ENCODE measurements at regions not wholly inside any gene's neighbourhood (a gene's known extent, or its start where the extent isn't known, plus 50 kb on each side); places are given as distances from the start of the nearest gene placed in this dataset.
"Not testable (repeated sequence)": the region's sequence is repeated elsewhere in the genome, so short reads cannot be mapped to it uniquely, and the experiment has no call there.

DNA sequence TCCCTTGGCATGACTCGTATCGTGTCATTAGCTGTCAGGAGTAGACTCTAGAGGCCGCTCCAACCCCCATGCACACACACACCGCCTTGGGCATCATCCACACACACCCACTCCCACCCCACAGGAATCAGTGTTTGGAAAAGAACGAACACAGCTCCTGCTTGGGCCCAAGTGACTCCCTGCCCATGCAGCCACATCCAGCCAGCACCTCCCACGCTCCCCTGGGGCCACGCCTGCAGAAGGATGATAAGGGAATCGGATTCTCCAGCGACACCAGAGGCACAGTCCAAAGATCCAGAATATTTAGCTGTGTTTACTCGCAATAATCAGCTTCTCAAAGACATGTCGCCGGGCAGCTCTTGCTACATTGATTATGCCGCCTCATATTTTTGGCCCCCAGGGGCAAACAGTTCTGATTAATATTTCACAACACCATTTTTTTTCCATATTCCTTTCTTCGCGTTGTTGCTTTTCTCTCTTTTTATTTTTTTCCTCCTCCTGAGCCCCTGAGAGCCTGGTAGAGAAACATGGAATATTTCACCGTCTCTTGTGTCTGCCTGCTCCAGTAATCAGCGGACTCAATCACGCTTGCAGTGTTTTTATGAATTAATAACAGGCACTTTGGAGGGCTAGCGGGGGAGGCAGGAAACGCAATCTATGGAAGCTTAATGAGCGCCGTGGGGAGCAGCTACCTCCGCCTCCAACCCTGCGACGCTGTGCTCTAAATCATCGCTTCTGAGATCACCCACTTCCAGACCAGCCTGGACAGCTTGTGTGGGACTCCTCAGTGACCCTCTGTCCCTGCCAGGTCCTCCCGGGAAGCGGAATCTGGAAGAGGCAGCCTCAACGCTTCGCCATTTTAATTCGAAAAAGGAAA, 221.4 kb downstream of the TLE3 start:
- no peak overlapping the region for H3K27ac Mint-ChIP-seq
- no peak overlapping the region for H3K4me3 Mint-ChIP-seq (ENCODE audit: low read depth)
- no peaks in the 10 kb centered on the region for H3K36me3 Mint-ChIP-seq (ENCODE audit: low read depth)
- intact Hi-C loops (cut with micrococcal nuclease): no loop called here
- DNase-seq (ENCODE audit: low spot score): no peak
- H3K9me3 Mint-ChIP-seq: peaks cover 14% of the 10 kb centered on the region
- H3K27me3 Mint-ChIP-seq (ENCODE audit: low read depth): peaks cover 9% of the 10 kb centered on the region
- H3K4me1 Mint-ChIP-seq (ENCODE audit: low read depth): no peaks in the 10 kb centered on the region

DNA sequence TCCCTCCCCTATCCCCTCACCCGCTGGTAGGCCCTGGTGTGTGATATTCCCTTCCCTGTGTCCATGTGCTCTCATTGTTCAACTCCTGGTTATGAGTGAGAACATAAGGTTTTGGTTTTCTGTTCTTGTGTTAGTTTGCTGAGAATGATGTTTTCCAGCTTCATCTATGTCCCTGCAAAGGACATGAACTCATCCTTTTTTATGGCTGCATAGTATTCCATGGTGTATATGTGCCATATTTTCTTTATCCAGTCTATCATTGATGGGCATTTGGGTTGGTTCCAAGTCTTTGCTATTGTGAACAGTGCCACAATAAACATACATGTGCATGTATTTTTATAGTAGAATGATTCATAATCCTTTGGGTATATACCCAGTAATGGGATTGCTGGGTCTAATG, 217.8 kb downstream of the TLE3 start:
- H3K4me1 Mint-ChIP-seq (ENCODE audit: low read depth); H3K4me3 Mint-ChIP-seq (ENCODE audit: low read depth); H3K27me3 Mint-ChIP-seq (ENCODE audit: low read depth); H3K36me3 Mint-ChIP-seq (ENCODE audit: low read depth); H3K27ac Mint-ChIP-seq; intact Hi-C loops (cut with micrococcal nuclease); H3K9me3 Mint-ChIP-seq; DNase-seq (ENCODE audit: low spot score): not testable (repeated sequence)

DNA sequence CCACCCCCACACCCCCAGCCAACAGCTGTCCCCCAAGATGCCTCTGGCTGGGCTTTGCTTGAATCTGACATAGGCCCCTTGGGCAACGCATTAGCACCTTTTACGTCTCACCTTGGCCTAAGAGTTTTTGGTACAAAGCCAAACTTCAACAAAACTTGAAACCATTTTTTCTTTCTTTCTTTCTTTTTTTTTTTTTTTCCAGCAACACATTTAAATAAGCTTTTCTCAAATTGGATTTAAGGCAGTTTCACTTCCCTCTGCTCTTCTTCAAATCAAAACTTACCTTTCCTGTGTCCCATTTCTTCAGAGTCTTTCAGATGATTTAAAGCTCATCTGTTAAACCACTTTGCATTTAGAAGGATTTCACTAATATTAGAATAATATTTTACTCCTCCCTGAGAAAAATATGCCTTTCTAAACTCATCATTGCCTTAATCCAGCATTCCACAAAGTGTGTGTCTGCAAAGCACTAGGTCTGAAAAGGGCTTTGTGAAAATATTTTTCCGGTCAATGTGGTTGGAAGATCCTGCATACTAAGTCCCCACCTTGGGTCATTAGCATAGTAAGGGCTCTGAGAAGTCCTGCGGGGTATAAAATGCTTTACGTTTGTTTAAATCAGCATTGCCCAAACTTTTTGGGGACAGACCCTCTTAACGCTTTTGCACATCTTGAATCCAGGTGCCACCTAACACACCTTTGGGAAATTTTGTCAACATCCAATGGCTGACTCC, 217.0 kb downstream of the TLE3 start:
- Mint-ChIP-seq H3K27me3 (ENCODE audit: low read depth) (peaks cover 5% of the 10 kb centered on the region), H3K4me3 (ENCODE audit: low read depth) (no peak overlapping the region), H3K9me3 (no peaks in the 10 kb centered on the region), H3K36me3 (ENCODE audit: low read depth) (no peaks in the 10 kb centered on the region), H3K27ac (no peak overlapping the region), H3K4me1 (ENCODE audit: low read depth) (peaks cover 2% of the 10 kb centered on the region)
- no peak for DNase-seq (ENCODE audit: low spot score)
- intact Hi-C loops (cut with micrococcal nuclease): no loop called here

DNA sequence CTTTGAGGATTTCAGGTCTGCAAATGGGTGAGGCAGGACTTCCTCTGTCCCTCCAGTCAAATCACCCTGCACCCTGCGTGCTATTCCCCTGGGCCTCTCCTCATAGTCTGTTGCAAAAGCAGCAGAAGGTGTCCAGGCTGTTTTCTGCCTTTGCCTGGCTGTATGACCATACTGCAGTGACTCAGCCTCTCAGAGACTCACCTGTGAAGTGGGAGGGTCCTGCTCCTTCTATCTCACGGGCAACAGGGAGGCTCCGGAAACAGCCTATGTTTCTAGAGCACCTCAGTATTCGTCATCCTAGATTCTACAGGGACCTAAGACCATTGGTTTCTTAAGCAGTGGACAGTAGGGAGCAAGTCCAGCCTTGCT, 216.4 kb downstream of the TLE3 start:
- no peak for DNase-seq (ENCODE audit: low spot score)
- H3K27me3 Mint-ChIP-seq (ENCODE audit: low read depth): peaks cover 5% of the 10 kb centered on the region
- no peak overlapping the region for H3K4me3 Mint-ChIP-seq (ENCODE audit: low read depth)
- peaks cover 2% of the 10 kb centered on the region for H3K4me1 Mint-ChIP-seq (ENCODE audit: low read depth)
- intact Hi-C loops (cut with micrococcal nuclease): no loop called here
- no peak overlapping the region for H3K27ac Mint-ChIP-seq
- H3K9me3 Mint-ChIP-seq: no peaks in the 10 kb centered on the region
- H3K36me3 Mint-ChIP-seq (ENCODE audit: low read depth): no peaks in the 10 kb centered on the region

DNA sequence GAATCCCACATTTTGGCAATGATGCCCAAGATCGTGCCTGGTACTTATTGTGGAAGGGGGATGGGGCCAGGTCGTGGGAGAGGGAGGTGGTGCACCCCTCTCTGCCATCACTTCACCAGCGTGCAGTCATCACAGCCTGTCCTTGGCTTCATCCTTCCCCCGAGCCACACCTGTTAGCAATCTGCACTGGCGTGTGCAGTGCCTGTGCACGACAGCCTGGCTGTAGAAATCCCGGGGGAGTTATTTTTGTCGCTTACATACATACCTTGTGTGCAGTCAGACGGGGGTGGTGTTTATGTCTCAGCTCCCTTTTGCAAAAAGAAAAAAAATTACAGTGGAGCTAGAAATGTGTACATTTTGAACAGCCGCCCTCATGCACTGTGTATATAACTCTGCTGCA, 216.0 kb downstream of the TLE3 start:
- Mint-ChIP-seq H3K9me3 (no peaks in the 10 kb centered on the region), H3K4me1 (ENCODE audit: low read depth) (peaks cover 2% of the 10 kb centered on the region), H3K27ac (no peak overlapping the region), H3K27me3 (ENCODE audit: low read depth) (peaks cover 8% of the 10 kb centered on the region), H3K36me3 (ENCODE audit: low read depth) (no peaks in the 10 kb centered on the region), H3K4me3 (ENCODE audit: low read depth) (no peak overlapping the region)
- intact Hi-C loops (cut with micrococcal nuclease): no loop called here
- DNase-seq (ENCODE audit: low spot score): no peak

DNA sequence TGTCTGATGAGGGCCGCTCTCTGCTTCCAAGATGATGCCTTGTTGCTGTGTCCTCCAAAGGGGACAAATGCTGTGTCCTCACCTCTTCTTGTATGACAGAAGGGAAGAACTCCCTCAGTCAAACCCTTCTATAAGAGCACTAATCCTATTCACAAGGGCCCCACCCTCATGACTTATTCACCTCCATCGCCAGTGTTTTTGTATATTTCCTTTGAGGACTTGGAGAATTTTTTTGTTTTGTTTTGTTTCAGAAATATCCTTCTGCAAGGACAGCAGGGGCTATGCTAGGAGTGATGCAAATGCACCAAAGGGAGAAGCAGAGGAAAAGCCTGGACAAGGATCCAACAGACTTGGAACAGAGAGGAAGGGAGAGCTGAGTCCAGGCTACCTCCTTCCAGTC, 214.4 kb downstream of the TLE3 start:
- Mint-ChIP-seq H3K4me1 (ENCODE audit: low read depth) (peaks cover 2% of the 10 kb centered on the region), H3K36me3 (ENCODE audit: low read depth) (no peaks in the 10 kb centered on the region), H3K9me3 (no peaks in the 10 kb centered on the region), H3K27ac (no peak overlapping the region), H3K4me3 (ENCODE audit: low read depth) (no peak overlapping the region), H3K27me3 (ENCODE audit: low read depth) (peaks cover 19% of the 10 kb centered on the region)
- no peak for DNase-seq (ENCODE audit: low spot score)
- intact Hi-C loops (cut with micrococcal nuclease): no loop called here

DNA sequence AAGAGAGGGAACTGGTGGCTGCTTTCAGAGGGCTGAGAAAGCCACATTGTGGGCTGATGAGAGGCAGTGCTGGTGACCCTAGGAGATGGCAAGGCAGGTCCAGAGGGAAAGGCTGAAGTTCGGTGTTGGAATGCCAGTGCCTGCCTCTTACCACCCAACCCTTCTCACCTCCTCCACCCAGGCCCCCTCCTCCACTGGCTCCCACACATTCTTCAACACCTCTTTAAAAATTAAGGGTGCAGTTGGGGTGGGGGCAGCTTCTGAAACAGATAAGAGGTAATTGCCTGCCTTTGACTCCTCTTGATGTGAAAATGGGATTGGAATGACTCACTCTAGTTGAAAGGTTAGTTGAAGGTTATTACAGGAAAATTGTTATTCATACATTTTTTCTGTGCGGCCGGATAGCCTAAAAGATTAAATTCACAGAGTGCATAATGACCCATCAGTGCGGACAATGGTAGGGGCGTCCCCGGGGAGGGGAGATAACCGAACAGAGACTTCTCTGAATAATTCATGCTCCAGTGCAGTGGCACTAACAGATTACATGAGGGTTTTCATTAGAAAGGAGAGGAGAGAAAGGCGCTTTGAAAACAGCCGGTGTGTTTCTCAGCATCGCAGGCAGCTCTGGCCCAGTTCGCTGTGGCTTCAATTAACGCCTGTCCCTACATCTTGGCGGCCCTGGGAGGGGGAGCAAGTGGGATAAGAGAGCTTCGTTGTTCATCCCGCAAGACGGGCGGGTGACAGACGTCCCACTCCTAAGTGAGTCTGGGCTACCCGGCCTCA, 212.4 kb downstream of the TLE3 start:
- Mint-ChIP-seq H3K4me3 (ENCODE audit: low read depth) (no peak overlapping the region), H3K27ac (no peak overlapping the region), H3K9me3 (no peaks in the 10 kb centered on the region), H3K27me3 (ENCODE audit: low read depth) (peaks cover 25% of the 10 kb centered on the region), H3K4me1 (ENCODE audit: low read depth) (peaks cover 2% of the 10 kb centered on the region), H3K36me3 (ENCODE audit: low read depth) (no peaks in the 10 kb centered on the region)
- DNase-seq (ENCODE audit: low spot score): no peak
- intact Hi-C loops (cut with micrococcal nuclease): no loop called here

DNA sequence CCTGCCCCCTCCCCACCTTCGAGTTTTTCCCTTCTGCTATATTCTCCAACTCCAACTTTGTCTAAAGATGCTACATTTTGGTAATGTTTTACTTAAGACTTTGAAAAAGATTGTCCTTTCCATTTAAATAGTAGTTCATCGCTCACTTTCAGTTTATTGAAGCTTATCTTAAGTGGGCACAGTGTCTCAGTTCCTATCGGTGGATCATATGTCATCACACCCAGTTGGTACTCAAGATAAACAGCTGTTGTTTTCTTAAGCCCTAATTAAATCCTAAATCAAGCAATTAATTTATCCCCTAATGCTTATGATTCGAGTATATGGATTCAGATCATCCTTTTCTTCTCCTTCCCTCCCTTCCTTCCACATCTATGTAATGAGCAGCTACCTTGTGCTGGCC, 210.7 kb downstream of the TLE3 start:
- Mint-ChIP-seq H3K36me3 (ENCODE audit: low read depth) (no peaks in the 10 kb centered on the region), H3K27ac (no peak overlapping the region), H3K4me3 (ENCODE audit: low read depth) (no peak overlapping the region), H3K27me3 (ENCODE audit: low read depth) (peaks cover 30% of the 10 kb centered on the region), H3K9me3 (no peaks in the 10 kb centered on the region), H3K4me1 (ENCODE audit: low read depth) (peaks cover 2% of the 10 kb centered on the region)
- intact Hi-C loops (cut with micrococcal nuclease): no loop called here
- DNase-seq (ENCODE audit: low spot score): no peak

DNA sequence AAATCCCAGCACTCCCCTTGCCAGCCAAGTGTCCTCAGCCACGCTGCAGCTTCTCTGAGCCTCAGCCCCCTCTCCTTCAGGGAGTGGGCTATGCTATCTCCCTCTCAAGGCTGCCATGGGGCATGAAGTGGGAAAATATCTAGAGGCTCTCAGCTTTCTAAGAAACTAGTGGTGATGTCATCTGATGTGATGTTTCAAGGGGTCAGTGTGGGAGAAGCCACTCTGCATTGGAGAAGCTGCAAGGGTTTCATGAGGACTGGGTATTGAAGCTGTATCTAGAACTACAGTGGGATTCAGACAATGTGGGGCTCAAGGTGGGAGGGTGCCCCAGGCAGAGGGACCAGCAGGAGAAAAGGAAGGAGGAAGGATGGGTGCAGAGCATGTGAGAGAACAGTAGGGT, 210.2 kb downstream of the TLE3 start:
- DNase-seq (ENCODE audit: low spot score): no peak
- peaks cover 28% of the 10 kb centered on the region for H3K27me3 Mint-ChIP-seq (ENCODE audit: low read depth)
- intact Hi-C loops (cut with micrococcal nuclease): no loop called here

DNA sequence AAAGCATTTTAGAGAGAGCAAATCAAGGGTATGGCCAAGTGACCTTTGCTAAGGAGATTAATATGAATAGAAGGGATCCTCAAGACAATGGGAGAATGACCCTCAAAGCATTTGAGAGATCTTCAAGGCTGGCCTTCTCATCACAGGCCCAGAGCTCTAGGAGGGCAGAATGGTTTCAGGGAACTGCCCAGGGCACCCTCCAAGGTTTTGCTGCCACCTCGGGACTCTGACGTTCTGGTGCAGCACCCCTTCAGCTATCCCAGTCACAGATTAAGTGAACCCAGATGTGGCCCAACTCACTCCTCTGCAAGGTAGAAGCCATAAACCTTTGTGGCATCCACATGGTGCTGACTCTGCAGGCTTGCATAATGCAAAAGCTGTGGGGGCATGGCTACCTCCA, 209.3 kb downstream of the TLE3 start:
- no peak overlapping the region for H3K4me3 Mint-ChIP-seq (ENCODE audit: low read depth)
- no peak overlapping the region for H3K27ac Mint-ChIP-seq
- H3K9me3 Mint-ChIP-seq: no peaks in the 10 kb centered on the region
- no peak for DNase-seq (ENCODE audit: low spot score)
- intact Hi-C loops (cut with micrococcal nuclease): no loop called here
- peaks cover 2% of the 10 kb centered on the region for H3K4me1 Mint-ChIP-seq (ENCODE audit: low read depth)
- H3K36me3 Mint-ChIP-seq (ENCODE audit: low read depth): no peaks in the 10 kb centered on the region
- peaks cover 26% of the 10 kb centered on the region for H3K27me3 Mint-ChIP-seq (ENCODE audit: low read depth)

More for the DNA sequence above, 210.2 kb downstream of the TLE3 start:
- Mint-ChIP-seq H3K9me3 (no peaks in the 10 kb centered on the region), H3K27ac (no peak overlapping the region), H3K4me3 (ENCODE audit: low read depth) (no peak overlapping the region), H3K36me3 (ENCODE audit: low read depth) (no peaks in the 10 kb centered on the region), H3K4me1 (ENCODE audit: low read depth) (peaks cover 2% of the 10 kb centered on the region)

DNA sequence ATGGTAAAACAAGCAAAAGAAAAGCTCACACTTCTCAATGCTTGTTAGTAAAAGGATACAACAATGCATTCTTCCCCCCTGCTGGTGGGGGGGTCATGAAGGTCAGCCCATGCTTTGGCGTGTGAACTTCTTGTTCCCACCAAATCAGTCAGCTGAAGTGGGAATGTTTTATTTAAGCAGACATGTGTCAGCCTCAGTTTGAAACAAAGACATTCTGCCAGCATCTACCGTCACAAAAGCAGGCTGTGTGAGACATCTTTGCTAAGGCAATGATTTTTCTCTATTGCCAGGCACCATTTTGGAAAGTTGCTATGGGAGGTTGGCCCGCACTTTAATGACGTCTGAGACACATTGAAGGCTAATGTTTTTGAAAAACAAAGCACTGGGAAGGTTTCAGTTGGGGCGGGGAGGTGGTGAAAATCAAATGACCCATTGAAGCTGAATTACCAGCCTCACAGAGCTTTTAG, 206.6 kb downstream of the TLE3 start:
- H3K9me3 Mint-ChIP-seq: no peaks in the 10 kb centered on the region
- H3K4me1 Mint-ChIP-seq (ENCODE audit: low read depth): no peaks in the 10 kb centered on the region
- H3K27ac Mint-ChIP-seq: no peak overlapping the region
- no peak for DNase-seq (ENCODE audit: low spot score)
- intact Hi-C loops (cut with micrococcal nuclease): no loop called here
- no peaks in the 10 kb centered on the region for H3K36me3 Mint-ChIP-seq (ENCODE audit: low read depth)
- no peak overlapping the region for H3K4me3 Mint-ChIP-seq (ENCODE audit: low read depth)
- peaks cover 37% of the 10 kb centered on the region for H3K27me3 Mint-ChIP-seq (ENCODE audit: low read depth)

DNA sequence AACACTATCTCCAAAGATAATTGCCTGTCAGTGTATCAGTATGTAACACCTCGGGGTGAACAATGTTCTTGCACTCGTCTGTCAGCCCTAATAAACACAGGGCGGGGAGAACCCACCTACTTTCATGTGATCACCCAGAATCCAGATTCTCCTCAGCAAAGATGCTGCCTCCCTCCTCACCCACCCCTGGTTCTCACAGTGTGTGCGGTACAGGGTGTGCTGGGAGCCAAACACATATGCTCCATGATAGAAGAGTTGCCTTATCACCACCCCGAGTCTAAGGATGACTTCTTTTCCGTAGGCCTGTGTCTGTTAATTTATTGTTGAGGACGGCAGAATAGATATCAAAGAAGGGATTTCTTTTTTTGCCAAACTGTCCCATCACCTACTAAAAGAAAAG, 206.1 kb downstream of the TLE3 start:
- Mint-ChIP-seq H3K9me3 (no peaks in the 10 kb centered on the region), H3K27ac (no peak overlapping the region), H3K4me1 (ENCODE audit: low read depth) (no peaks in the 10 kb centered on the region), H3K4me3 (ENCODE audit: low read depth) (no peak overlapping the region), H3K27me3 (ENCODE audit: low read depth) (peaks cover 39% of the 10 kb centered on the region), H3K36me3 (ENCODE audit: low read depth) (no peaks in the 10 kb centered on the region)
- DNase-seq (ENCODE audit: low spot score): no peak
- intact Hi-C loops (cut with micrococcal nuclease): no loop called here

DNA sequence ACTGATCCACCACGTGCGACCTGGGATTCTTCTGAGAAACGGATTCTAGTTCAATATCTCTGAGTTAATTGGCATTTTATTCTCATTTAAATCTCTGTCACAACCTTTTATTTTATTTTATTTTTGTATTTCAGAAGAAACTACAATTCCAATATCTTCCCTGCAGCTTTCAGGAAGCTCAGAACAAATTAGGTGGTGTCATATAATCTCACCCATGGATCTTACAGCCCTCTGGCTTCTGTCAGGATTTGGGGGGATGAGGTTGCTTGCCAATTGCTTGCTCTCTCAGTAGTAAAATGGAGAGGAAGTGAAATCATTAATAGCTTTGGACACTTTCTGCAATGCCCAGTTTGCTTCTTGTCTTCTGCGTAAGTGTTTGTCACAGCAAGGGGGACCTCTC, 205.4 kb downstream of the TLE3 start:
- H3K4me3 Mint-ChIP-seq (ENCODE audit: low read depth): no peak overlapping the region
- H3K9me3 Mint-ChIP-seq: no peaks in the 10 kb centered on the region
- peaks cover 42% of the 10 kb centered on the region for H3K27me3 Mint-ChIP-seq (ENCODE audit: low read depth)
- intact Hi-C loops (cut with micrococcal nuclease): no loop called here
- no peaks in the 10 kb centered on the region for H3K36me3 Mint-ChIP-seq (ENCODE audit: low read depth)
- H3K27ac Mint-ChIP-seq: no peak overlapping the region
- no peaks in the 10 kb centered on the region for H3K4me1 Mint-ChIP-seq (ENCODE audit: low read depth)
- DNase-seq (ENCODE audit: low spot score): no peak
